MCF 10A (cell line): ENCODE measurements at regions not wholly inside any gene's neighbourhood (a gene's known extent, or its start where the extent isn't known, plus 50 kb on each side); places are given as distances from the start of the nearest gene placed in this dataset.

Experiments used
- BruUV-seq: library from RNA; stranded (reverse); fragments of 400-500 nt; replicated peaks from 2 replicates; lab custom pipeline; 2021; lab: Mats Ljungman, UMichigan
- CTCF ChIA-PET: fragments of 300-600 bp; sonication (Branson Sonifier 250); formaldehyde crosslinking; extraction: SDS; loops from one replicate; lab custom pipeline; 2021; ENCODE audit warnings: antibody characterized with exemption, inconsistent platforms; lab: Yijun Ruan, JAX
- POLR2A ChIA-PET: fragments of 300-600, 350-650 bp; sonication (Branson Sonifier 250); formaldehyde crosslinking; extraction: SDS; loops from one replicate; lab custom pipeline; 2020; ENCODE audit warnings: antibody characterized with exemption, inconsistent platforms; lab: Yijun Ruan, JAX
- DNase-seq: peaks from one replicate; pipeline ENCODE4 v3.0.0-alpha.2; 2018; ENCODE audit not compliant: unreplicated experiment
- H3K27ac Mint-ChIP-seq: one replicate; pipeline ENCODE4 v1.8.0; 2022; ENCODE audit warnings: mild to moderate bottlenecking, low read depth, mixed read lengths; ENCODE audit not compliant: unreplicated experiment
- H3K27me3 Mint-ChIP-seq: one replicate; pipeline ENCODE4 v1.8.0; 2022; ENCODE audit warnings: mixed read lengths; ENCODE audit not compliant: insufficient read depth, unreplicated experiment
- H3K36me3 Mint-ChIP-seq: one replicate; pipeline ENCODE4 v1.8.0; 2022; ENCODE audit warnings: mild to moderate bottlenecking, moderate library complexity, mixed read lengths; ENCODE audit not compliant: insufficient read depth, unreplicated experiment
- H3K4me1 Mint-ChIP-seq: one replicate; pipeline ENCODE4 v1.8.0; 2022; ENCODE audit warnings: mixed read lengths; ENCODE audit not compliant: insufficient read depth, unreplicated experiment
- H3K4me3 Mint-ChIP-seq: one replicate; pipeline ENCODE4 v1.8.0; 2022; ENCODE audit warnings: mild to moderate bottlenecking, moderate library complexity, mixed read lengths; ENCODE audit not compliant: unreplicated experiment
- H3K9me3 Mint-ChIP-seq: one replicate; pipeline ENCODE4 v1.8.0; 2022; ENCODE audit warnings: mixed read lengths; ENCODE audit not compliant: unreplicated experiment
- intact Hi-C: fragments of 100-400 bp; cut with micrococcal nuclease; formaldehyde crosslinking; loops from 2 replicates; pipeline ENCODE4 v1.14.1; 2022
- TF ChIP-seq, protein P1 (sequence below): fragments of 200-600 bp; IDR thresholded peaks from one replicate; pipeline ENCODE4 v1.8.0; 2022; ENCODE audit warnings: antibody characterized with exemption, mild to moderate bottlenecking; ENCODE audit not compliant: unreplicated experiment

DNA sequence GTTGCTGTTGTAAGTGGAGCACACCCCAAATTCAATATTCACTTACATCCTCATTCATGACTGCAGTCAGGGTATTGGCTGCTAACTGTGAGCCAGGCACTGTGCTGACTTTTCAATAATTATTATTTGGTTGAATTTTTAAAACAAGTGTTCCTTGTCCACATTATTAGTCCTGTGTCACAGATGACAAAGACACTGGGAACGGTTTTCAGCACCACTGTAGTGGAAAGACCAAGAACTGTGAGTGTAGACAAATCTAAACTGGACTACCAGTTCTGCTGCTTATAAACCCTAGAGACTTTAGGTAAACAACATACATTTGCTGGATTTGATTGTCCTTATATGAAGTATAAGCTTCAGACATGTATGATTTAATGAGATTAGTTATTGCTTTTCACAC lies 197.7 kb upstream of the ROBO2 start:
- TF ChIP-seq, protein P1, sequence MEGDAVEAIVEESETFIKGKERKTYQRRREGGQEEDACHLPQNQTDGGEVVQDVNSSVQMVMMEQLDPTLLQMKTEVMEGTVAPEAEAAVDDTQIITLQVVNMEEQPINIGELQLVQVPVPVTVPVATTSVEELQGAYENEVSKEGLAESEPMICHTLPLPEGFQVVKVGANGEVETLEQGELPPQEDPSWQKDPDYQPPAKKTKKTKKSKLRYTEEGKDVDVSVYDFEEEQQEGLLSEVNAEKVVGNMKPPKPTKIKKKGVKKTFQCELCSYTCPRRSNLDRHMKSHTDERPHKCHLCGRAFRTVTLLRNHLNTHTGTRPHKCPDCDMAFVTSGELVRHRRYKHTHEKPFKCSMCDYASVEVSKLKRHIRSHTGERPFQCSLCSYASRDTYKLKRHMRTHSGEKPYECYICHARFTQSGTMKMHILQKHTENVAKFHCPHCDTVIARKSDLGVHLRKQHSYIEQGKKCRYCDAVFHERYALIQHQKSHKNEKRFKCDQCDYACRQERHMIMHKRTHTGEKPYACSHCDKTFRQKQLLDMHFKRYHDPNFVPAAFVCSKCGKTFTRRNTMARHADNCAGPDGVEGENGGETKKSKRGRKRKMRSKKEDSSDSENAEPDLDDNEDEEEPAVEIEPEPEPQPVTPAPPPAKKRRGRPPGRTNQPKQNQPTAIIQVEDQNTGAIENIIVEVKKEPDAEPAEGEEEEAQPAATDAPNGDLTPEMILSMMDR: no peak
- Mint-ChIP-seq H3K27me3 (peaks cover 62% of the 10 kb centered on the region), H3K9me3 (peaks cover 5% of the 10 kb centered on the region), H3K27ac (no peak overlapping the region), H3K4me3 (no peak overlapping the region), H3K4me1 (no peaks in the 10 kb centered on the region), H3K36me3 (no peaks in the 10 kb centered on the region)
- ChIA-PET POLR2A (no interaction called here), CTCF (no interaction called here)
- DNase-seq: no peak
- intact Hi-C loops: no loop called here
- no TSS peak for BruUV-seq

DNA sequence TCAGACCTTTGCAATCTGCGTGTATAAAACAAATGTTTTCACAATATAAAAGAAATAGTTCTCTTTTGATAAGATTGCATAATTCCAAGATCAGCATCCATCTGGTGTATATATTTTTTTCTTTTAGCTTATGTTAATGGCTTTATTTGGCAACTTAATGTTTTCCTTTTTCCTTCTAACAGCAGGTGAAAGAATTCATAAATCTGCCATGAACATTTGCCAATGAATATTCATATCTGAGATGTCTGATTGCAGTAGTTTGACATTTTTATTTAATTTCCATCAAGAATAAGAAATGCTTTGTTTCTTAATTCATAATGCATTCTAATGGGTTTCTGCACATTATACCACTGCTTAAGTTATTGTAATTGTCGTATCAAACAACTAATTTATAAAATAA lies 184.4 kb upstream of the ROBO2 start:
- DNase-seq: no peak
- no TSS peak for BruUV-seq
- Mint-ChIP-seq H3K4me1 (no peaks in the 10 kb centered on the region), H3K27me3 (peaks cover 31% of the 10 kb centered on the region), H3K36me3 (no peaks in the 10 kb centered on the region), H3K27ac (no peak overlapping the region), H3K9me3 (no peaks in the 10 kb centered on the region), H3K4me3 (no peak overlapping the region)
- TF ChIP-seq, protein P1: no peak
- intact Hi-C loops: no loop called here
- POLR2A ChIA-PET: no interaction called here
- CTCF ChIA-PET: no interaction called here

DNA sequence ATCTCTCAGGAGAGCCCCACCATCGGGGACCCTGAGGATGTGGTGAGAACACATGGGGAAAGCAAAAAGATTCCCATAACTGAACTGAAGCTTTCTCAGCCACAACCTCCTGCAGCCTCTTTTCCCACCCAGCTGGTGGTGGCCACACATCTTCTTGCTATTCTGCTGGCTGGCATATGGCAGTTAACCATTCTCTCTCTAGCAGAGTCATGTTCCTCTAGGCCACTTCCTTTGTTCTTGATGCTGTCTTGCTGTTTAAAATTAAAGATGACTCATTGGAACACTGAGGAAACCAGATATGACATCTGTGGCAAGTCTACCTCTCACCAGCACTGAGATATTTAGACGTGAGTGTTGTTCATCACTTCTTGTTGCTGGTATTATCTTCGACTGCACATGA lies 180.3 kb upstream of the ROBO2 start:
- peaks cover 72% of the 10 kb centered on the region for H3K27me3 Mint-ChIP-seq
- no peaks in the 10 kb centered on the region for H3K36me3 Mint-ChIP-seq
- H3K27ac Mint-ChIP-seq: no peak overlapping the region
- no peak for DNase-seq
- no peaks in the 10 kb centered on the region for H3K9me3 Mint-ChIP-seq
- intact Hi-C loops: no loop called here
- TF ChIP-seq, protein P1: no peak
- no TSS peak for BruUV-seq
- ChIA-PET CTCF (no interaction called here), POLR2A (no interaction called here)
- no peak overlapping the region for H3K4me3 Mint-ChIP-seq
- H3K4me1 Mint-ChIP-seq: no peaks in the 10 kb centered on the region

DNA sequence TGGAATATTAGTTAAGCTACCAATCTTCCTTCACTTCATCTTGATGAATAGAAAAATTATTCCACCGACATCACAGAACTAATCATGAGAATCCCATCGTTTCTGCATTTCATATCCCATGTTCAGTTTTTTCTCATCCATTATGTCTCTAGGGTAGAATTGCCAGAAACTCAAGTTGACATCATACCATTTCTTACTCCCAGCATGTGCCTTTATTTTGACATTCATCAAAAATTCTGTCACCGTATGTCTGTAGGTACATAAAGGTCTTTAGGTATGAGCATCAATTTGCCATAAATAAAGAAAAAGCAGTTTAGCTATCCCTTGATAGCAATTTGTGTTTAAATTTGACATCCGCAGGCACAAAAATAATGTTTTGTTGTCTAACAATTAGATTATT lies 175.5 kb upstream of the ROBO2 start:
- no peak overlapping the region for H3K4me3 Mint-ChIP-seq
- no peaks in the 10 kb centered on the region for H3K36me3 Mint-ChIP-seq
- CTCF ChIA-PET: no interaction called here
- peaks cover 88% of the 10 kb centered on the region for H3K27me3 Mint-ChIP-seq
- no peaks in the 10 kb centered on the region for H3K4me1 Mint-ChIP-seq
- intact Hi-C loops: no loop called here
- H3K27ac Mint-ChIP-seq: no peak overlapping the region
- H3K9me3 Mint-ChIP-seq: no peaks in the 10 kb centered on the region
- TF ChIP-seq, protein P1: no peak
- DNase-seq: no peak
- POLR2A ChIA-PET: no interaction called here
- no TSS peak for BruUV-seq
